ENCODE measurements at regions not wholly inside any gene's neighbourhood (a gene's known extent, or its start where the extent isn't known, plus 50 kb on each side); places are given as distances from the start of the nearest gene placed in this dataset.
"Not testable (repeated sequence)": the region's sequence is repeated elsewhere in the genome, so short reads cannot be mapped to it uniquely, and the experiment has no call there.

- H3K36me3 Mint-ChIP-seq (ENCODE audit: low read depth) = no peaks in the 10 kb centered on the region
- H3K4me1 Mint-ChIP-seq = peaks cover 14% of the 10 kb centered on the region
- H3K4me3 Mint-ChIP-seq = no peak overlapping the region
- no peak for DNase-seq (ENCODE audit: low read depth, low spot score)
- no peaks in the 10 kb centered on the region for H3K9me3 Mint-ChIP-seq
- TF ChIP-seq CTCF (conservative IDR thresholded peaks at IDR 0.05) = no peak
- H3K27me3 Mint-ChIP-seq (ENCODE audit: low read depth) = peaks cover 95% of the 10 kb centered on the region
- H3K27ac Mint-ChIP-seq (ENCODE audit: unreplicated experiment) = no peak overlapping the region
These were observed 122.0 kb downstream of the VPREB1 start for GRCh38 chr22:22366537-22366936.

- no peak overlapping the region for H3K27ac Mint-ChIP-seq (ENCODE audit: unreplicated experiment)
- H3K9me3 Mint-ChIP-seq = no peaks in the 10 kb centered on the region
- H3K27me3 Mint-ChIP-seq (ENCODE audit: low read depth) = peaks cover 94% of the 10 kb centered on the region
- no peak overlapping the region for H3K4me3 Mint-ChIP-seq
- no peak for TF ChIP-seq CTCF (conservative IDR thresholded peaks at IDR 0.05)
- H3K36me3 Mint-ChIP-seq (ENCODE audit: low read depth) = no peaks in the 10 kb centered on the region
- peaks cover 14% of the 10 kb centered on the region for H3K4me1 Mint-ChIP-seq
- no peak for DNase-seq (ENCODE audit: low read depth, low spot score)
These were observed 123.9 kb downstream of the VPREB1 start for GRCh38 chr22:22368516-22368915.

GRCh38 chr22:22369219-22369963 is 124.8 kb downstream of the VPREB1 start:
- not testable (repeated sequence) for H3K4me3 Mint-ChIP-seq; H3K36me3 Mint-ChIP-seq (ENCODE audit: low read depth); DNase-seq (ENCODE audit: low read depth, low spot score)

GRCh38 chr22:22369964-22370270 is 125.3 kb downstream of the VPREB1 start:
- no peak overlapping the region for H3K4me3 Mint-ChIP-seq
- peaks cover 14% of the 10 kb centered on the region for H3K4me1 Mint-ChIP-seq
- no peak for DNase-seq (ENCODE audit: low read depth, low spot score)
- peaks cover 92% of the 10 kb centered on the region for H3K27me3 Mint-ChIP-seq (ENCODE audit: low read depth)
- no peaks in the 10 kb centered on the region for H3K9me3 Mint-ChIP-seq
- no peak for TF ChIP-seq CTCF (conservative IDR thresholded peaks at IDR 0.05)
- H3K36me3 Mint-ChIP-seq (ENCODE audit: low read depth) = no peaks in the 10 kb centered on the region
- H3K27ac Mint-ChIP-seq (ENCODE audit: unreplicated experiment) = no peak overlapping the region

More at GRCh38 chr22:22369219-22369963, 124.8 kb downstream of the VPREB1 start:
- Mint-ChIP-seq H3K4me1 (peaks cover 14% of the 10 kb centered on the region), H3K27me3 (ENCODE audit: low read depth) (peaks cover 93% of the 10 kb centered on the region)
- TF ChIP-seq CTCF (conservative IDR thresholded peaks at IDR 0.05) = peak; percentile 33
- H3K27ac Mint-ChIP-seq (ENCODE audit: unreplicated experiment); H3K9me3 Mint-ChIP-seq: not testable (repeated sequence)

- Mint-ChIP-seq H3K4me3 (no peak overlapping the region), H3K9me3 (no peaks in the 10 kb centered on the region), H3K27me3 (ENCODE audit: low read depth) (peaks cover 92% of the 10 kb centered on the region), H3K4me1 (peaks cover 14% of the 10 kb centered on the region), H3K36me3 (ENCODE audit: low read depth) (no peaks in the 10 kb centered on the region), H3K27ac (ENCODE audit: unreplicated experiment) (no peak overlapping the region)
- DNase-seq (ENCODE audit: low read depth, low spot score) = no peak
- no peak for TF ChIP-seq CTCF (conservative IDR thresholded peaks at IDR 0.05)
These were observed 126.5 kb downstream of the VPREB1 start for GRCh38 chr22:22371031-22371541.

Data from neural crest cell (in vitro differentiated cells).